NT2/D1 (cell line): ENCODE measurements at regions not wholly inside any gene's neighbourhood (a gene's known extent, or its start where the extent isn't known, plus 50 kb on each side); places are given as distances from the start of the nearest gene placed in this dataset.

Source experiments
- DNase-seq: peaks from one replicate; pipeline ENCODE4 v3.0.0-alpha.2; 2011; ENCODE audit warnings: low read depth, low spot score
- H3K27me3 ChIP-seq: 2 replicates; pipeline ENCODE4 v1.6.0; 2011; ENCODE audit warnings: mild to moderate bottlenecking; ENCODE audit not compliant: insufficient read length, insufficient read depth
- H3K36me3 ChIP-seq: 2 replicates; pipeline ENCODE4 v1.6.1; 2011; ENCODE audit warnings: mild to moderate bottlenecking, low read length, mixed read lengths; ENCODE audit not compliant: insufficient read depth, insufficient read length
- H3K4me1 ChIP-seq: 2 replicates; pipeline ENCODE4 v1.5.1; 2011; ENCODE audit not compliant: insufficient read depth, insufficient read length
- H3K4me3 ChIP-seq: 2 replicates; pipeline ENCODE4 v1.5.1; 2011; ENCODE audit warnings: low read depth; ENCODE audit not compliant: insufficient read length
- H3K9ac ChIP-seq: 2 replicates; pipeline ENCODE4 v1.6.0; 2011; ENCODE audit warnings: low read depth; ENCODE audit not compliant: insufficient read length
- H3K9me3 ChIP-seq: 2 replicates; pipeline ENCODE4 v1.5.1; 2011; ENCODE audit warnings: mild to moderate bottlenecking, low read length; ENCODE audit not compliant: insufficient read depth
- SUZ12 ChIP-seq: IDR thresholded peaks from 2 replicates; pipeline ENCODE4 v1.6.1; 2011; ENCODE audit not compliant: insufficient read length, insufficient read depth; ENCODE audit errors: extremely low read depth
- YY1 ChIP-seq: IDR thresholded peaks from 2 replicates; pipeline ENCODE4 v1.6.1; 2011; ENCODE audit not compliant: insufficient read length, insufficient read depth
- ZNF274 ChIP-seq: IDR thresholded peaks from 2 replicates; pipeline ENCODE4 v1.6.1; 2011; ENCODE audit warnings: mild to moderate bottlenecking, low read depth, low read length

- DNase-seq: no peak
- Histone ChIP-seq H3K4me1 (no peaks in the 10 kb centered on the region), H3K9me3 (no peaks in the 10 kb centered on the region), H3K36me3 (no peaks in the 10 kb centered on the region), H3K4me3 (no peak overlapping the region), H3K27me3 (no peaks in the 10 kb centered on the region), H3K9ac (no peak overlapping the region)
- TF ChIP-seq YY1 (no peak), SUZ12 (no peak), ZNF274 (no peak)
Observed at GRCh38 chr9:13457795-13458194, 178.3 kb upstream of the MPDZ start.

GRCh38 chr9:13450723-13451122, 171.2 kb upstream of the MPDZ start:
- Histone ChIP-seq H3K4me1 (no peaks in the 10 kb centered on the region), H3K9me3 (no peaks in the 10 kb centered on the region), H3K27me3 (no peaks in the 10 kb centered on the region), H3K9ac (no peak overlapping the region), H3K4me3 (no peak overlapping the region), H3K36me3 (no peaks in the 10 kb centered on the region)
- DNase-seq: no peak
- TF ChIP-seq SUZ12 (no peak), ZNF274 (no peak)

- H3K4me1 ChIP-seq: no peaks in the 10 kb centered on the region
- H3K9ac ChIP-seq: no peak overlapping the region
- no peaks in the 10 kb centered on the region for H3K36me3 ChIP-seq
- H3K9me3 ChIP-seq: no peaks in the 10 kb centered on the region
- TF ChIP-seq YY1 (no peak), SUZ12 (no peak), ZNF274 (no peak)
- DNase-seq: no peak
- H3K27me3 ChIP-seq: no peaks in the 10 kb centered on the region
- no peak overlapping the region for H3K4me3 ChIP-seq
Observed at GRCh38 chr9:13448482-13448881, 169.0 kb upstream of the MPDZ start.

- Histone ChIP-seq H3K4me1 (no peaks in the 10 kb centered on the region), H3K9me3 (no peaks in the 10 kb centered on the region), H3K4me3 (no peak overlapping the region), H3K36me3 (no peaks in the 10 kb centered on the region), H3K27me3 (no peaks in the 10 kb centered on the region), H3K9ac (no peak overlapping the region)
- no peak for DNase-seq
- no peak for TF ChIP-seq SUZ12
- TF ChIP-seq YY1: no peak
- TF ChIP-seq ZNF274: no peak
Observed at GRCh38 chr9:13447843-13448422, 168.4 kb upstream of the MPDZ start.

- Histone ChIP-seq H3K27me3 (no peaks in the 10 kb centered on the region), H3K9ac (no peak overlapping the region), H3K9me3 (no peaks in the 10 kb centered on the region), H3K4me1 (no peaks in the 10 kb centered on the region), H3K4me3 (no peak overlapping the region), H3K36me3 (no peaks in the 10 kb centered on the region)
- no peak for DNase-seq
- TF ChIP-seq SUZ12 (no peak), ZNF274 (no peak), YY1 (no peak)
Observed at GRCh38 chr9:13446938-13447842, 167.7 kb upstream of the MPDZ start.

GRCh38 chr9:13446286-13446937, 166.9 kb upstream of the MPDZ start:
- Histone ChIP-seq H3K27me3 (no peaks in the 10 kb centered on the region), H3K9ac (no peak overlapping the region), H3K9me3 (no peaks in the 10 kb centered on the region), H3K4me3 (no peak overlapping the region), H3K36me3 (no peaks in the 10 kb centered on the region), H3K4me1 (no peaks in the 10 kb centered on the region)
- TF ChIP-seq YY1 (no peak), SUZ12 (no peak), ZNF274 (no peak)
- DNase-seq: no peak

GRCh38 chr9:13445103-13445500, 165.6 kb upstream of the MPDZ start:
- Histone ChIP-seq H3K36me3 (no peaks in the 10 kb centered on the region), H3K4me1 (no peaks in the 10 kb centered on the region), H3K9ac (no peak overlapping the region), H3K27me3 (no peaks in the 10 kb centered on the region), H3K4me3 (no peak overlapping the region), H3K9me3 (no peaks in the 10 kb centered on the region)
- no peak for TF ChIP-seq ZNF274
- TF ChIP-seq YY1: no peak
- no peak for TF ChIP-seq SUZ12
- no peak for DNase-seq
